ENCODE measurements at regions not wholly inside any gene's neighbourhood (a gene's known extent, or its start where the extent isn't known, plus 50 kb on each side); places are given as distances from the start of the nearest gene placed in this dataset.

DNA sequence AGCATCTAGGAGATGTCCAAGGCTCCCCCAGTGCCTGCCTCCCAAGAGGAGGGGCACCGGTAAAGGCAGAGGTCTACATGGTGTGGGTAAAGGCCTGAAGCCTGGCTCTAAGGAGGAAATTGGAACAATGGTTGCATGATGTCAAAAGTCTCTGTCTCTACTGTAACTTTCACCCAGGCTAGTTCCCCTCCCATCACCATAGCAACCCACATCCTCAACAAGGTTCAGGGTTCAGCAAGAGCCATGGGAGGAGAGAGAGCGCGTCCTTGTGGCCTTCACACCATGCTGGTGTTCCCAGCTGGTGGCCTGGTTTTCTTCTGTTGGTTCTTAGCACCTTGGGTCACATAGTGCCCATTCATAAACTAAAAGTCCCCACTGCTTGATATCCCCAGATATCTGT is 196.7 kb upstream of the CDH5 start:
- no peak for DNase-seq

GRCh38 chr16:66168777-66169176 is 197.7 kb upstream of the CDH5 start:
- DNase-seq, result no peak

GRCh38 chr16:66167564-66168291 is 198.8 kb upstream of the CDH5 start:
- DNase-seq, result no peak

GRCh38 chr16:66166490-66166889 is 200.0 kb upstream of the CDH5 start:
- DNase-seq, result no peak

GRCh38 chr16:66165879-66166278 is 200.6 kb upstream of the CDH5 start:
- DNase-seq, result no peak

GRCh38 chr16:66164581-66165247 is 201.8 kb upstream of the CDH5 start:
- no peak for DNase-seq

DNA sequence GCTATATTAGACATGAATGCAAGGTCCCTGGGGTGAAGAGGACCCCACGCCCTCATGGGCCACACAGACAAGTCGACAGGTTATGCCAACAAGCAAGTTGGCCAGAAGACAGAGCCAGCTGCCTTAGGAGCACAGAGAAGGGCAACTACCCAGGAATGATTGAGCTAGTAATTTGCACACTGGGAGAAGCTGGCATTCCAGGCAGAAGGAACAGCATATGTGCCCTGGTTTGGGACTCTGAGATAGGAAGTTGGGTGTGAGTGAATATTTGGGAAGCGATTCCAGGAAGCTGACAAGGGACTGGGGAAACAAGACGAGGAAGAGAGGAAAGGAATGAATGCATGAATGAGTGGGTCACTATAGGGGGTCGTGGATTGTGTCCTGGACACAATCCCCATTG is 203.7 kb upstream of the CDH5 start:
- DNase-seq, result no peak

DNA sequence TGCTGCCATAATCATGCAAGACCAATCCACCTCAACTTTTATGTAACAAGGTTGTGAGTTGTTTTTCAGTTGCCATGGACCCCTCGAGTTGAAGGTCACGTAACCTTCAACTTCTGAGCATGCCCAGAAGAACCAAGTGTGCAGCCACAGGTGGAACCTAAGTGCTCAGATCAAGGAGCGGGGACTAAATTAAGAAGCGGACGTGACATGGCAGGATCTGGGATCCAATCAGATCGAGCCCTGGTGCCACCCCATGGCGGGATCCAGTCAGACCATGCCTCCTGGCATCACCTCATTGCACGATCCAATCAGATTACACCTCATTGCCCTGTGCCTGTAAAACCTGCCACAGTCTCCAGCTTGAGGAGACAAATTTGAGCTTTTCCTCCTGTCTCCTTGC is 204.5 kb upstream of the CDH5 start:
- no peak for DNase-seq

GRCh38 chr16:66161269-66161668 is 205.2 kb upstream of the CDH5 start:
- DNase-seq, result no peak

DNA sequence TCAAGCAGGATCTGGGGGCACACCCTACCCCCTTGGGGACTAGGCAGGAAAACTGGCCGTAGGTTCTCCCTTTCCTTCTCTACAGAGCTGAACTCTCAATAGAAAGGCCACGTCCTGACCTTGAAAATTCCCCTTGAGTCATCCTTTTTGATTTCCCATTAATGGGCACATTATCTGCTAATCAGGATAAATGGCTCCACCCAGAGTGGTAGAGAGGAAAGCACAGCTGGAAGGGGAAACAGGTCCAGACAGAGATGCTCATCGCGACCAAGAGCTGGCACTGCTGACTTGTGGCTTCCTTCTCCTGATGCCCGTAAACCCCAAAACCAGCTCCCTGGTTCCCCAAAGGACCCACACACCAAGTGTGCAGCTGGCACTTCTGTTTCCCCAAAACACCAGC is 206.5 kb upstream of the CDH5 start:
- no peak for DNase-seq

- DNase-seq, result no peak
Measured at GRCh38 chr16:66156538-66156937, 210.0 kb upstream of the CDH5 start.

DNA sequence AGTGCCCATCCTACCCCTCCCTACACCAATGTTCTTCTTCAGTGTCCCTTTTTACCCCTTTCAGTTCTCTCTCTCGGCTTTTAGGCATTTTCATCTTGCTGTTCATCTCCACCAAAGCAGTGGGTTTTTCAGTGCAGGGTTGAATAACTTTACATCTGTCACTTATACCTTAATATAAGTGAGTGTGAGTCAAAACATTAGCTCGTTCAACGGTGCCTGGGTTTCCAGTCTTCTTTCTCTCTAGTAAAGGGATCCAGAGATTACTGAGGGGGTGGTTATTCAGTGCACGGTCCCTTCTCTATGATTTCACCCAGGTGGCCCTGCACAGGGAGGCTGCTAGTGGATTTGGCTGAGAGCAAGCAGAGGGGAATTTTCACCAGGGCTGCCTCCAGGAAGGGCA is 210.6 kb upstream of the CDH5 start:
- DNase-seq, result no peak

- no peak for DNase-seq
Measured at GRCh38 chr16:66154801-66155200, 211.7 kb upstream of the CDH5 start.

- DNase-seq, result no peak
Measured at GRCh38 chr16:66152823-66153393, 213.6 kb upstream of the CDH5 start.

- no peak for DNase-seq
Measured at GRCh38 chr16:66152181-66152580, 214.3 kb upstream of the CDH5 start.

DNA sequence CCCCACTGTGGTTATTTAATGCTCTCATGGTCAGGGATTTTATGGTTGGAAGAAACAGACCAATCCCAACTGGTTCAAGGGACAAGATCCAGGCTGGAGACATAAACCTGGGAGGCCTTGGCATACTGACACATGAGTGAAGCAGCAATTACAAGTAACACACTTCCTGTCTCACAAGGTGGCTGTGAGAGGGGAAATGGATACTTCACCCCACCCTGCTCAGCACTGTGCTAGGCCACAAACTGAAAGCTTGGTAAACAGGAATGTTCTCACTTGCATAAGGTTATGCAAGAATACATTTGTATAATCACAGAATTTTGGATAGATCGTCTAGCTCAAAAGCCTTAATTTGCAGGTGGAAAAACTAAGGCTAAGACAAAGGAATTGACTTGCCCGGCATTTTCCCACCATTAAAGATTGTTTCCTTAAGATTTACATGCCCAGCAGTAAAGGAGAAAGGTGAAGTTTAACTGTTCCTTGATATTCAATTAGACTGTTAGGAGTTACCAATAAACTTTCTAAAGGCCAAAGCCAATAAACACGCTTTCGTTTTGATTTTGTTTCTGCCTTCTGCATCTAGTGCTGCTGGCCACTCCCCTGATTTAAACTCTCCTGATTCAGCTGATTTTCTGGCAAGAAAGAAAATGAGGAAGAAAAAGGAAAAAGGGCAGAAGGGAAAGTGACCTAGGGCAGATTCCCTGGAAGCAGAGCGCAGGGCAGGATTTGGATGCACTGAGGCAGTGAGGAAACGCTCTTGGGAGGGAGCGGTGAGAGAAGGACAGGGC is 215.6 kb upstream of the CDH5 start:
- DNase-seq, result no peak

DNA sequence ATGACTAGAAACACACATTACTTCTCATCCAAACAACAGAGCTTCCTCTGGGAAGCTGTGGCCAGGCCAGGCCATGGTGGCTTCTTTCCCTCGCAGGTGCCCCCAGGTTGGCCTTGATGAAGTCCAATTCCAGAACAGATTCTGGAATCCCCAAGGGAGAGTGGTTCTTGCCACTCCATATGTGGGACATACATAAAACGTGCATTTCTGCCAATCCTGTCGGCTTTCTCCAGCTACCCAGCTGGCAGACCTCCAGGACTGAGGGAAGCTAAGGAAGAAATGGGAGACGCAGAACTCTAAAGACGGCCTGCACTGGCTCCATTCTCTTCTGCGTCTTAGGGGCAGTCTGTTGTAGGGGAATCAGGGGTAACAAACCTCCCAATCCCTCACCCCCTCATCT is 219.2 kb upstream of the CDH5 start:
- no peak for DNase-seq

- no peak for DNase-seq
Measured at GRCh38 chr16:66146798-66147197, 219.7 kb upstream of the CDH5 start.

DNA sequence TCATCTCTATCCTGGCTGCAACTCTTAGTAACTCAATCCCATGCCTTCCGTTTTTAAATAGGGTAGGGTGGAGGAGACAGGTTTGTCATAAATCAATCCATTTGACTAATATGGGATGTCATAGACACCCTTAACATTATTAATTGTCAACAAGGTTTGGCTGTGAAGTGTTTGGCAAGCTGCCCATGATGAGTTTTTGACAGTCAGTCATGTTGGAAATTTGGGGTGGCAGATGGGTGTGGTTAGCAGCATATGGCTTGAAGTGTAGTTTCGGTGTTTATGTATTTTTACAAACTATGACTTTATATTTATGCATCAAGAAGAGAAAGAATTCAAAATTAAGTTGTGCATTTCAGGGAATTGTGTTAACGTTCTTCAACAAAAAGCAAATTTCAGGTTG is 221.8 kb upstream of the CDH5 start:
- no peak for DNase-seq

DNA sequence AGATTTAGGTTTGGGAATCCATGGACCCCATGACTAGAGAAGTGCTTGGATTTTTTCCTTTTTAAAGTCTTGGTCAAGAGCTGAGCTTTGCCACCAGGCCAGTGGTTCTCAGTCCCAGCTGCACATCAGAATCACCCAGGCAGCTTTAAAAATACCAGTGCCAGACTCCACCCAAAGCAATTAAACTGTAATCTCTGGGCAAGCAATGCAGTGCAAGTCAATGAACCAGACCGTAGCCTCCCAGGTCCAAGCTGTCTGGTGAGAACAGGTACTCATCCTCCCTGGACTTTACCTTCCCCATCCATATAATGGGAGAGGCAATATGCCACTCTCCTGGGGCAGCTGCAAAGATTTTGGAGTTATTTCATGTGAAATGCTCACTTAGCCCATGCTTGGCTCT is 223.1 kb upstream of the CDH5 start:
- no peak for DNase-seq

- no peak for DNase-seq
Measured at GRCh38 chr16:66141885-66142284, 224.6 kb upstream of the CDH5 start.

GRCh38 chr16:66137853-66138252 is 228.6 kb upstream of the CDH5 start:
- no peak for DNase-seq

DNA sequence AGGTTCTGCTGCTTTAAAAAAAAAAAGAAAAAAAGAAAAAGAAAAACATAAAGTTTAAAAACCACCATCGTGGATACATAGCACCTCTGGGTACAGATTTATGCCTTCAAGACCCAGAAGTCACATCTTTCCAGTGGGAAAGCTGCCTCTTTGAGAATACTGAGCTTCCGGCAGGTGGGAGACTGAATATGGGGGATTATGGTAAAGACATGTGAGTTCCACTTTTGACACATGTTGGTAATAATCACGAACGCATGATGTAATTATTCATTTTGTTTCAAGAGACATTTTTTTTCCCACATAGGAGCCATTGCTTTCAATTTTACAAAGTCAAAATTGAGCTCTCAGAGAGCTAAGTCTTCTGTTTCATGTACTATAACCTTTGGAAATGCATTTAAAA is 229.7 kb upstream of the CDH5 start:
- no peak for DNase-seq

- DNase-seq, result no peak
Measured at GRCh38 chr16:66135838-66136237, 230.7 kb upstream of the CDH5 start.
